Ectodermal cell (in vitro differentiated cells): ENCODE measurements at regions not wholly inside any gene's neighbourhood (a gene's known extent, or its start where the extent isn't known, plus 50 kb on each side); places are given as distances from the start of the nearest gene placed in this dataset.

ENCODE experiments used
- H3K27ac ChIP-seq: 2 replicates; pipeline ENCODE4 v1.7.0; 2013; ENCODE audit warnings: mild to moderate bottlenecking, low read depth, low read length; ENCODE audit not compliant: insufficient read depth, poor library complexity, severe bottlenecking
- H3K27me3 ChIP-seq: 2 replicates; pipeline ENCODE4 v1.7.0; 2013; ENCODE audit warnings: mild to moderate bottlenecking, low read length; ENCODE audit not compliant: insufficient read depth, control insufficient read depth, poor library complexity, severe bottlenecking
- H3K36me3 ChIP-seq: one replicate; pipeline ENCODE4 v1.7.0; 2013; ENCODE audit warnings: low read length; ENCODE audit not compliant: control insufficient read depth, insufficient read depth
- H3K4me1 ChIP-seq: one replicate; pipeline ENCODE4 v1.7.0; 2013; ENCODE audit warnings: low read length; ENCODE audit not compliant: control insufficient read depth, insufficient read depth
- H3K4me3 ChIP-seq: 2 replicates; pipeline ENCODE4 v1.7.0; 2013; ENCODE audit warnings: low read depth, low read length, control low read depth; ENCODE audit not compliant: insufficient read depth
- H3K9me3 ChIP-seq: 2 replicates; pipeline ENCODE4 v1.7.0; 2013; ENCODE audit warnings: mild to moderate bottlenecking, low read length, moderate library complexity; ENCODE audit not compliant: control insufficient read depth
- WGBS, 2 experiments: methylation state at CpG; one replicate each; pipeline ENCODE4 v1.1.7; 2013; ENCODE audit warnings: missing lambda C conversion rate in 2 of 2; 5-methylcytosine and 5-hydroxymethylcytosine counted together

DNA sequence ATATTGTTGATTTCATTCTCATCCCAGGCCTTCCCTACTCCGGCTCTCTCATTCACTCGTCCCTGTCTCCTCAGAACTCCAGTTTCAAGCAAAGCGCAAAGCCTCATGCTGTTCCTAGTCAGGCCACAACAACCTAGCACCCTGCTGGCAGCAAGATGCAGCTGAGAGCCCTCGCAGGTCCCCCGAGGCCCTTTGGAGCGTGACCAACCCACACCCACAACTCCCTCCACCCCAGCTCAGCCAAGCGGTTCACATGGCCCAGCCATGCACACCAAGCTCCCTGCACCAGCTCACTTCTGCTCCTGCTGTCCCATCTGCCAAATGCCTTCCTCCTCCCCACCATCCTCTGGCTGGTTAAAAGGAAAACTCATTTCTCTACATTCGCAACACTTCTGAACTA is 195.8 kb downstream of the IRX5 start:
- H3K4me1 ChIP-seq: no peaks in the 10 kb centered on the region
- WGBS, 2 experiments: 84 to 85% methylated on average over 8 of the region's 8 CpGs
- no peak overlapping the region for H3K27ac ChIP-seq
- no peaks in the 10 kb centered on the region for H3K27me3 ChIP-seq
- H3K9me3 ChIP-seq: no peaks in the 10 kb centered on the region
- H3K4me3 ChIP-seq: no peak overlapping the region
- no peaks in the 10 kb centered on the region for H3K36me3 ChIP-seq

GRCh38 chr16:55130456-55130855 is 193.5 kb upstream of the IRX6 start:
- no peaks in the 10 kb centered on the region for H3K36me3 ChIP-seq
- H3K27me3 ChIP-seq: no peaks in the 10 kb centered on the region
- H3K4me3 ChIP-seq: no peak overlapping the region
- H3K27ac ChIP-seq: no peak overlapping the region
- 92% methylated on average over 12 of the region's 12 CpGs for WGBS, 2 experiments
- no peaks in the 10 kb centered on the region for H3K4me1 ChIP-seq
- no peaks in the 10 kb centered on the region for H3K9me3 ChIP-seq

- no peak overlapping the region for H3K4me3 ChIP-seq
- no peak overlapping the region for H3K27ac ChIP-seq
- H3K9me3 ChIP-seq: no peaks in the 10 kb centered on the region
- H3K4me1 ChIP-seq: no peaks in the 10 kb centered on the region
- H3K36me3 ChIP-seq: no peaks in the 10 kb centered on the region
- 100% methylated on average over 2 of the region's 2 CpGs for WGBS, 2 experiments
- H3K27me3 ChIP-seq: no peaks in the 10 kb centered on the region
These were observed 193.1 kb upstream of the IRX6 start for GRCh38 chr16:55130911-55131310.

DNA sequence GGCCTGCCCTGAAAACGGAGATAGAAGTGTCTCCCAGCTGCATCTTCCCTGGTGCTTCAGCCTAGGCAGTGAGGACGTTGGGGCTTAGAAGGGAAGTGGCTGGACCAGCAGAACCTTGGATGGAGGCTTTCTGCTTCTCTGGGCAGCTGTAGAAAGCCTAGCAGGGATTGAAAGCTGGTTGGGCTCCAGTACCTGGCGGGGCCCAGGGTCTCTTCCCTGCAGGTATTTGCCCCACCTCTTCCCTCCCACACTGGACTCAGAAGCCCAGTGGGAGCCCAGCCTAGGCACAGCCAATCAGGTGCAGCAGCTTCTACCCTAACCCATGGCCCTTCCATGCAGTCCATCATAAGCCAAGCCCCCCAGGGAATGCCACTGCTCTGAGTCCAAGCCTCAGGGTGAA is 190.3 kb upstream of the IRX6 start:
- H3K4me1 ChIP-seq: no peaks in the 10 kb centered on the region
- H3K9me3 ChIP-seq: no peaks in the 10 kb centered on the region
- H3K36me3 ChIP-seq: no peaks in the 10 kb centered on the region
- no peaks in the 10 kb centered on the region for H3K27me3 ChIP-seq
- WGBS, 2 experiments: 60 to 74% methylated on average over 3 of the region's 3 CpGs
- H3K4me3 ChIP-seq: no peak overlapping the region
- H3K27ac ChIP-seq: no peak overlapping the region

DNA sequence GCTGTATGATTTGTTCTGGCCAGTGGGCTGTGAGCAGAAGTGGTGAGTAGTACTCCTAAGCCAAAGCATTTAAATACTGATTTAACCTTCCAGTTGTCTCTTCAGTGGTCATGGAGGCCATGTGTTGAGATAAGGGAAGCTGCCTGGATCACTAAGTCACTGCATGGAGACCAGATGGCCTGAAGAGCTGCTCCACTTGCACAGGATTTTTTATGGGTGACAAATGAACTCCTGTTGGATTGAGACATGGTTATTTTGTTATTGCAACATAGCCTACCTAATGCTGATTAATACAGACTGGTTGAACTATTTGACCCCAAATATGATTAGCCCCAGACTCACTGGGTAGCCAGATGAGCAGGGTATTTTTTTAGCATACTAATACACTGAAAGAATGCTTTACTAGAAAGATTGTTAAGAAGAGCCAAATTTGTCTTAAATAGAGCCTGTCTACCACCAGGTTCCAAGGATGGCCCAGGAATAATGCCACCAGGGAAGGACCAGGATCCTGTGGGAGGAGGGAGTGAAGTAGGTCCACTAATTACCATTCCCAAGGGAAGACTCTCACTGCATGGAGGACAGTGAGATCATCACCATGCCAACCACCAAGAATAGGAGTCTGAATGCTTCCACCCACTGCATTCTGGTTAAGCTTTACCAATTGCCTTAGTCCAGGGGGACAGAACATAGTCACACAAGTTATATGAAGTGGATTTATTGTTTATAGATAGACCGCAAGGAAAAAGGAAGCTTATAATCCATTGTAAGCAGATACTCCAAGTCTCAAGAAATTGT is 187.4 kb upstream of the IRX6 start:
- Histone ChIP-seq H3K27me3 (no peaks in the 10 kb centered on the region), H3K27ac (no peak overlapping the region), H3K4me1 (no peaks in the 10 kb centered on the region), H3K9me3 (no peaks in the 10 kb centered on the region), H3K36me3 (no peaks in the 10 kb centered on the region), H3K4me3 (no peak overlapping the region)
- WGBS, 2 experiments: 93 to 96% methylated on average over 1 of the region's 1 CpG

DNA sequence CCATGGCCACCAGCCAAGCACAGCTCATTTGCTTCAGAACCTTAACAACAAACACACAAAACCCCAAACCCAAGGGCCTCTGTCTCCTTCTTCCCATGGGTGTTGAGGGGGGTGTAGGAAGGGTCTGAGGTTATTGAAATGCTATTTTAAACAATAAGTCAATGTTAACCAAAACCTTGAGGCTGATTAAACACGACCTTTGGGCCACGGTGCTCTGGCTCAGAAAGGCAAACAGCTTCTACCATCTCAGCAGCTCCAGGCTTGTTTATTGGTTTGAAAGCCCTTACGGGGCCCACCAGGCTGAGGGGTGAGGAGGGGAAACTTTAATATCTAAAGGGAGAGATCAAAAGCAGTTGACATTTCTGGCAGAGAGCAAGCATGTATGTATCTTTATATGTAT is 185.7 kb upstream of the IRX6 start:
- Histone ChIP-seq H3K4me1 (no peaks in the 10 kb centered on the region), H3K36me3 (no peaks in the 10 kb centered on the region), H3K27me3 (no peaks in the 10 kb centered on the region), H3K27ac (no peak overlapping the region), H3K9me3 (no peaks in the 10 kb centered on the region), H3K4me3 (no peak overlapping the region)
- WGBS, 2 experiments: 91 to 98% methylated on average over 3 of the region's 3 CpGs

- WGBS, 2 experiments: 63 to 69% methylated on average over 4 of the region's 4 CpGs
- Histone ChIP-seq H3K4me3 (no peak overlapping the region), H3K4me1 (no peaks in the 10 kb centered on the region), H3K27me3 (no peaks in the 10 kb centered on the region), H3K27ac (no peak overlapping the region), H3K36me3 (no peaks in the 10 kb centered on the region), H3K9me3 (no peaks in the 10 kb centered on the region)
These were observed 181.6 kb upstream of the IRX6 start for GRCh38 chr16:55142405-55142804.

GRCh38 chr16:55144651-55145050 is 179.4 kb upstream of the IRX6 start:
- WGBS, 2 experiments: 87 to 94% methylated on average over 2 to 3 of the region's 3 CpGs
- Histone ChIP-seq H3K36me3 (no peaks in the 10 kb centered on the region), H3K27me3 (no peaks in the 10 kb centered on the region), H3K4me1 (no peaks in the 10 kb centered on the region), H3K27ac (no peak overlapping the region), H3K9me3 (no peaks in the 10 kb centered on the region), H3K4me3 (no peak overlapping the region)

- Histone ChIP-seq H3K27ac (no peak overlapping the region), H3K36me3 (no peaks in the 10 kb centered on the region), H3K27me3 (no peaks in the 10 kb centered on the region), H3K4me3 (no peak overlapping the region), H3K9me3 (no peaks in the 10 kb centered on the region), H3K4me1 (no peaks in the 10 kb centered on the region)
- 95 to 100% methylated on average over 2 of the region's 2 CpGs for WGBS, 2 experiments
These were observed 178.0 kb upstream of the IRX6 start for GRCh38 chr16:55145771-55146603.

- WGBS, 2 experiments: 84 to 88% methylated on average over 7 of the region's 7 CpGs
- Histone ChIP-seq H3K4me3 (no peak overlapping the region), H3K27ac (no peak overlapping the region), H3K36me3 (no peaks in the 10 kb centered on the region), H3K27me3 (no peaks in the 10 kb centered on the region), H3K4me1 (no peaks in the 10 kb centered on the region), H3K9me3 (no peaks in the 10 kb centered on the region)
These were observed 177.0 kb upstream of the IRX6 start for GRCh38 chr16:55146966-55147365.
